GM12878 (cell line): ENCODE measurements at regions not wholly inside any gene's neighbourhood (a gene's known extent, or its start where the extent isn't known, plus 50 kb on each side); places are given as distances from the start of the nearest gene placed in this dataset.

Source experiments
- ATAC-seq: fragments of 200-7000 bp; cut with Tn5 transposase; 3 replicates; pipeline ENCODE4 v1.9.1; 2020; ENCODE audit warnings: mild to moderate bottlenecking, moderate library complexity
- BruUV-seq: library from RNA; stranded (reverse); fragments of 400-500 nt; replicated peaks from 2 replicates; lab custom pipeline; 2021; lab: Mats Ljungman, UMichigan
- CTCF ChIA-PET: fragments of 300-600 bp; sonication (Branson Sonifier 250); formaldehyde crosslinking; extraction: SDS; loops from one replicate; lab custom pipeline; 2021; ENCODE audit warnings: inconsistent platforms; lab: Yijun Ruan, JAX
- POLR2A ChIA-PET: fragments of 350-600 bp; formaldehyde crosslinking; extraction: SDS; loops from one replicate; lab custom pipeline; 2021; ENCODE audit warnings: inconsistent platforms; lab: Charles Lee
- RAD21 ChIA-PET: fragments of 300-600 bp; sonication (Branson Sonifier 250); formaldehyde crosslinking; loops from one replicate; lab custom pipeline; 2023; ENCODE audit warnings: antibody characterized with exemption; ENCODE audit not compliant: unreplicated experiment; lab: Charles Lee
- SMC1A ChIA-PET: fragments of 300-600 bp; sonication (Branson Sonifier 250); formaldehyde crosslinking; loops from one replicate; lab custom pipeline; 2023; ENCODE audit not compliant: unreplicated experiment, uncharacterized antibody; lab: Charles Lee
- DNase-seq: peaks from one replicate; pipeline ENCODE4 v3.0.0-alpha.2; 2011; ENCODE audit warnings: low read depth, low spot score
- FAIRE-seq: peaks from 3 replicates; lab custom pipeline; 2011; peaks lifted over from hg19 to GRCh38; lab: Jason Lieb, UNC
- H2AFZ ChIP-seq: 2 replicates; pipeline ENCODE4 v1.6.0; 2011; ENCODE audit warnings: low read depth, low read length, control low read depth; ENCODE audit not compliant: control insufficient read depth
- H3K27ac ChIP-seq: 2 replicates; pipeline ENCODE4 v1.5.1; 2011; ENCODE audit warnings: control low read depth; ENCODE audit not compliant: control insufficient read depth, insufficient read depth
- H3K27me3 ChIP-seq, 2 experiments: replicated peaks in 1 of 2; 2 replicates each; pipeline versions ENCODE4 v1.6.0 to v1.6.1; 2011; ENCODE audit warnings: low read length in 1 of 2; ENCODE audit not compliant: control insufficient read depth in 2 of 2, insufficient read depth in 2 of 2
- H3K36me3 ChIP-seq, 2 experiments: 2 replicates each; pipeline ENCODE4 v1.5.1; 2011; ENCODE audit warnings: low read length in 1 of 2; ENCODE audit not compliant: control insufficient read depth in 2 of 2, insufficient read depth in 2 of 2
- H3K4me1 ChIP-seq: 2 replicates; pipeline ENCODE4 v1.6.1; 2011; ENCODE audit warnings: mild to moderate bottlenecking, low read length, moderate library complexity, mixed read lengths; ENCODE audit not compliant: control insufficient read depth, insufficient read depth
- H3K4me2 ChIP-seq: 2 replicates; pipeline ENCODE4 v1.6.0; 2011; ENCODE audit warnings: control low read depth; ENCODE audit not compliant: control insufficient read depth, insufficient read depth
- H3K4me3 ChIP-seq: fragments of 200-600 bp; sonication (generic); 2 replicates; pipeline ENCODE4 v1.5.1; 2016
- H3K79me2 ChIP-seq: 2 replicates; pipeline ENCODE4 v1.6.0; 2011; ENCODE audit warnings: low read length; ENCODE audit not compliant: control insufficient read depth, insufficient read depth
- H3K9ac ChIP-seq: 2 replicates; pipeline ENCODE4 v1.8.0; 2011; ENCODE audit warnings: low read length, control low read depth, mixed read lengths; ENCODE audit not compliant: control insufficient read depth, insufficient read depth
- H3K9me3 ChIP-seq: replicated peaks from 3 replicates; pipeline ENCODE4 v1.5.1; 2011; ENCODE audit warnings: mild to moderate bottlenecking, low read length; ENCODE audit not compliant: control insufficient read depth, insufficient read depth
- H4K20me1 ChIP-seq: 2 replicates; pipeline ENCODE4 v1.6.0; 2011; ENCODE audit not compliant: control insufficient read depth, insufficient read depth
- CEBPZ ChIP-seq: fragments of 150-350 bp; IDR thresholded peaks from 2 replicates; pipeline ENCODE4 v1.6.1; 2016; ENCODE audit warnings: low read depth, low read length
- E4F1 ChIP-seq: fragments of 450-650 bp; IDR thresholded peaks from 2 replicates; pipeline ENCODE4 v1.6.1; 2018; ENCODE audit warnings: borderline replicate concordance, mild to moderate bottlenecking; ENCODE audit not compliant: partially characterized antibody
- MXI1 ChIP-seq: fragments of 150-350 bp; IDR thresholded peaks from 2 replicates; pipeline ENCODE4 v1.6.1; 2011; ENCODE audit warnings: low read depth, mild to moderate bottlenecking, inconsistent platforms, low read length, improper control_type of control experiment
- POLR2AphosphoS5 ChIP-seq: IDR thresholded peaks from 2 replicates; pipeline ENCODE4 v1.6.1; 2011; ENCODE audit warnings: mild to moderate bottlenecking, low read length, inconsistent platforms
- SMARCA5 ChIP-seq: fragments of 450-650 bp; IDR thresholded peaks from 2 replicates; pipeline ENCODE4 v1.6.1; 2017; ENCODE audit warnings: mild to moderate bottlenecking
- ZBTB4 ChIP-seq: fragments of 450-650 bp; formaldehyde crosslinking; IDR thresholded peaks from 2 replicates; pipeline ENCODE4 v1.4.0; 2022; ENCODE audit warnings: mild to moderate bottlenecking, moderate library complexity
- ZNF622 ChIP-seq: fragments of 450-650 bp; IDR thresholded peaks from 2 replicates; pipeline ENCODE4 v1.6.1; 2017; ENCODE audit warnings: mild to moderate bottlenecking, inconsistent platforms
- WGBS: methylation state at CpG from one replicate; pipeline ENCODE4 v1.1.6; 2016; ENCODE audit warnings: low lambda C conversion rate; ENCODE audit not compliant: insufficient replicate concordance, insufficient coverage; ENCODE audit errors: missing lambda C conversion rate; 5-methylcytosine and 5-hydroxymethylcytosine counted together
- in situ Hi-C: fragments of 300-500 bp; cut with MboI; formaldehyde crosslinking; loops from 9 replicates; pipeline ENCODE4 v1.14.3; 2018; ENCODE audit warnings: mixed read lengths
- intact Hi-C: fragments of 100-400 bp; cut with micrococcal nuclease; formaldehyde crosslinking; loops from one replicate; pipeline ENCODE4 v1.14.2; 2022; ENCODE audit not compliant: unreplicated experiment
- TF ChIP-seq, protein P1 (sequence below): fragments of 450-650 bp; IDR thresholded peaks from 2 replicates; pipeline ENCODE4 v1.6.1; 2017; ENCODE audit warnings: mild to moderate bottlenecking

DNA sequence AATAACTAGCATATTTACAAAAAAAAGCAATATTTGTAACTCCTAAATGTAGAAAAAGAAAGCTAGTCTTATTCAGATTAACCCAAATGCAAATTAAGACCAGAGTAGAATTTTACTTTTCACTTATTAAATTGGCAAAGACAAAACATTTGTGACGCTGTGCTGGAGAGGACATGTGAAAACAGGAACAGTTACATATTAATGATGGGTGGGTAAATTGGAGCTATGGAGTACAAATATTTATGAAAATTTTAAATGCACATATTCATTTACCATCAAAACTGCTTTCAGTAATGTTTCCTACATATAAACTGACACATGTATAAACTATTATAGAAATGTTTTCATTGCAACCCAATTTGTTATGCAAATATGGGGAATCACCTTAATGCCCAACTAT is 278.9 kb upstream of the POU1F1 start:
- CTCF ChIA-PET, result no interaction called here
- no peak overlapping the region for H2AFZ ChIP-seq
- H3K36me3 ChIP-seq, result no peaks in the 10 kb centered on the region
- H3K4me2 ChIP-seq, result no peak overlapping the region
- SMC1A ChIA-PET, result no interaction called here
- H3K27me3 ChIP-seq, result no peaks in the 10 kb centered on the region
- no peak overlapping the region for H3K9ac ChIP-seq
- in situ Hi-C loops (no loop called here), intact Hi-C loops (no loop called here)
- ATAC-seq, result no peak
- WGBS, result 59% methylated on average over 1 of the region's 1 CpG
- POLR2A ChIA-PET, result no interaction called here
- DNase-seq, result no peak
- no peaks in the 10 kb centered on the region for H4K20me1 ChIP-seq
- no peaks in the 10 kb centered on the region for H3K9me3 ChIP-seq
- no peak for FAIRE-seq
- TF ChIP-seq ZBTB4, result no peak
- no peak for TF ChIP-seq E4F1
- no peak for TF ChIP-seq ZNF622
- no peak for TF ChIP-seq SMARCA5
- TF ChIP-seq CEBPZ, result no peak
- no peak for TF ChIP-seq MXI1
- TF ChIP-seq, protein P1, sequence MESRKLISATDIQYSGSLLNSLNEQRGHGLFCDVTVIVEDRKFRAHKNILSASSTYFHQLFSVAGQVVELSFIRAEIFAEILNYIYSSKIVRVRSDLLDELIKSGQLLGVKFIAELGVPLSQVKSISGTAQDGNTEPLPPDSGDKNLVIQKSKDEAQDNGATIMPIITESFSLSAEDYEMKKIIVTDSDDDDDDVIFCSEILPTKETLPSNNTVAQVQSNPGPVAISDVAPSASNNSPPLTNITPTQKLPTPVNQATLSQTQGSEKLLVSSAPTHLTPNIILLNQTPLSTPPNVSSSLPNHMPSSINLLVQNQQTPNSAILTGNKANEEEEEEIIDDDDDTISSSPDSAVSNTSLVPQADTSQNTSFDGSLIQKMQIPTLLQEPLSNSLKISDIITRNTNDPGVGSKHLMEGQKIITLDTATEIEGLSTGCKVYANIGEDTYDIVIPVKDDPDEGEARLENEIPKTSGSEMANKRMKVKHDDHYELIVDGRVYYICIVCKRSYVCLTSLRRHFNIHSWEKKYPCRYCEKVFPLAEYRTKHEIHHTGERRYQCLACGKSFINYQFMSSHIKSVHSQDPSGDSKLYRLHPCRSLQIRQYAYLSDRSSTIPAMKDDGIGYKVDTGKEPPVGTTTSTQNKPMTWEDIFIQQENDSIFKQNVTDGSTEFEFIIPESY, result no peak
- TF ChIP-seq POLR2AphosphoS5, result no peak
- no peak overlapping the region for H3K27ac ChIP-seq
- H3K4me3 ChIP-seq, result no peak overlapping the region
- RAD21 ChIA-PET, result no interaction called here
- no TSS peak for BruUV-seq
- H3K79me2 ChIP-seq, result no peaks in the 10 kb centered on the region
- no peaks in the 10 kb centered on the region for H3K4me1 ChIP-seq
